ENCODE measurements at regions not wholly inside any gene's neighbourhood (a gene's known extent, or its start where the extent isn't known, plus 50 kb on each side); places are given as distances from the start of the nearest gene placed in this dataset.

DNA sequence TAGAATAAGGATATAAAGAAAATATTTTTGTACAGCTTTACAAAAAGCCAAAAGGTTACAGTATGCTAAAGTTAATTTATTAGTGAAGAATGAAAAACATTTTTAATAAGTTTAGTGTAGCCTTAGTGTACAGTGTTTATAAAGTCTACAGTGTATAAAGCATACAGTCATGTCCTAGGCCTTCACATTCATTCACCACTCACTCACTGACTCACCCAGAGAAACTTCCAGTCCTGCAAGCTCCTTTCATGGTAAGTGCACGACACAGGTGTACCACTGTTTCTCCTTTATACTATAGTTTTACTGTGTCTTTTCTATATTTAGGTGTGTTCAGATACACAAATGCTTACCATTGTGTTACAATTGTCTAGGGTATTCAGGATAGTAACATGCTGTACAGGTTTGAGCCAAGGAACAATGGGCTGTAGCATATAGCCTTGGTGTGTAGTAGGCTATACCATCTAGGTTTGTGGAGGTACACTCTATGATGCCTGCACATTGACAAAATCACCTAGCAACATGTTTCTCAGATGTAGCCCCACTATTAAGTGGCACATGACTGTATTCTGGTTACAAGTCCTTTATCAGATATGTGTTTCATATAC lies 197.1 kb upstream of the KBTBD8 start:
- Histone ChIP-seq H3F3A (ENCODE audit: insufficient read depth, low read length) (no peaks in the 10 kb centered on the region), H3K4me2 (ENCODE audit: low read length) (no peak overlapping the region), H3K9me2 (ENCODE audit: low read depth, low read length) (no peaks in the 10 kb centered on the region)

DNA sequence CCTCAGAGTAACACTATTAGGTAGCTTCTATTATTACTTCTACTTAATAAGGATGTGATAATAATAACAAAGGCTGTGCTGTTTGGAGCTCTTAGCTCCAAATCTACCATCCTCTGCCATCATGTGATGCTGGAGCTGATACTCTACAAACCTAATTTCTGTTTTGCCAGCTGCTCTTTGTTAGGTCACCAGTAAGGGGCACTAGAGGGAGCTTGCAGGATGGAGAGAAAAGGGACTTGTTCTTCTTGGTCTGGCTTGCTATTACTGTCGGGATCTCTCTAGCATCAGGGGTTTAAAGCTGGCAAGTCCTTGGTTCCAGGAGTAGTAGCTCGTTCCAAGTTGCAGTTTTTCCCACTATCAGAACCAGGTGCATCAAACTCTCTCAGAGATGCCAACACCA lies 194.9 kb upstream of the KBTBD8 start:
- H3K9ac ChIP-seq (ENCODE audit: low read length), result no peak overlapping the region
- H3K27ac ChIP-seq (ENCODE audit: low read depth, low read length, poor library complexity, severe bottlenecking), result no peak overlapping the region
- H2AFZ ChIP-seq (ENCODE audit: low read length), result no peak overlapping the region
- H3K4me3 ChIP-seq (ENCODE audit: low read depth, low read length, poor library complexity, severe bottlenecking), result no peak overlapping the region
- H3K4me1 ChIP-seq (ENCODE audit: insufficient read depth, low read length, severe bottlenecking), result no peaks in the 10 kb centered on the region
- H3K36me3 ChIP-seq (ENCODE audit: insufficient read depth, low read length), result no peaks in the 10 kb centered on the region
- H3K9me3 ChIP-seq (ENCODE audit: low read length), result no peaks in the 10 kb centered on the region
- H3K9me2 ChIP-seq (ENCODE audit: low read depth, low read length), result no peaks in the 10 kb centered on the region
- H3K79me2 ChIP-seq (ENCODE audit: insufficient read depth, low read length), result no peaks in the 10 kb centered on the region
- no peak overlapping the region for H3K4me2 ChIP-seq (ENCODE audit: low read length)
- H3F3A ChIP-seq (ENCODE audit: insufficient read depth, low read length), result no peaks in the 10 kb centered on the region
- H3K27me3 ChIP-seq (ENCODE audit: insufficient read depth, low read length), result no peaks in the 10 kb centered on the region
- no peaks in the 10 kb centered on the region for H4K20me1 ChIP-seq (ENCODE audit: insufficient read depth, low read length)
- no peak for TF ChIP-seq EZH2 (IDR thresholded peaks at IDR 0.05; ENCODE audit: borderline replicate concordance, low read length)
- TF ChIP-seq, protein P1, sequence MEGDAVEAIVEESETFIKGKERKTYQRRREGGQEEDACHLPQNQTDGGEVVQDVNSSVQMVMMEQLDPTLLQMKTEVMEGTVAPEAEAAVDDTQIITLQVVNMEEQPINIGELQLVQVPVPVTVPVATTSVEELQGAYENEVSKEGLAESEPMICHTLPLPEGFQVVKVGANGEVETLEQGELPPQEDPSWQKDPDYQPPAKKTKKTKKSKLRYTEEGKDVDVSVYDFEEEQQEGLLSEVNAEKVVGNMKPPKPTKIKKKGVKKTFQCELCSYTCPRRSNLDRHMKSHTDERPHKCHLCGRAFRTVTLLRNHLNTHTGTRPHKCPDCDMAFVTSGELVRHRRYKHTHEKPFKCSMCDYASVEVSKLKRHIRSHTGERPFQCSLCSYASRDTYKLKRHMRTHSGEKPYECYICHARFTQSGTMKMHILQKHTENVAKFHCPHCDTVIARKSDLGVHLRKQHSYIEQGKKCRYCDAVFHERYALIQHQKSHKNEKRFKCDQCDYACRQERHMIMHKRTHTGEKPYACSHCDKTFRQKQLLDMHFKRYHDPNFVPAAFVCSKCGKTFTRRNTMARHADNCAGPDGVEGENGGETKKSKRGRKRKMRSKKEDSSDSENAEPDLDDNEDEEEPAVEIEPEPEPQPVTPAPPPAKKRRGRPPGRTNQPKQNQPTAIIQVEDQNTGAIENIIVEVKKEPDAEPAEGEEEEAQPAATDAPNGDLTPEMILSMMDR (IDR thresholded peaks at IDR 0.05; ENCODE audit: low read length), result no peak

More for the DNA sequence above, 197.1 kb upstream of the KBTBD8 start:
- no peaks in the 10 kb centered on the region for H3K36me3 ChIP-seq (ENCODE audit: insufficient read depth, low read length)
- no peaks in the 10 kb centered on the region for H4K20me1 ChIP-seq (ENCODE audit: insufficient read depth, low read length)
- no peak overlapping the region for H3K9ac ChIP-seq (ENCODE audit: low read length)
- H3K9me3 ChIP-seq (ENCODE audit: low read length), result no peaks in the 10 kb centered on the region
- no peaks in the 10 kb centered on the region for H3K27me3 ChIP-seq (ENCODE audit: insufficient read depth, low read length)
- no peak overlapping the region for H3K4me3 ChIP-seq (ENCODE audit: low read depth, low read length, poor library complexity, severe bottlenecking)
- H3K4me1 ChIP-seq (ENCODE audit: insufficient read depth, low read length, severe bottlenecking), result no peaks in the 10 kb centered on the region
- H3K79me2 ChIP-seq (ENCODE audit: insufficient read depth, low read length), result no peaks in the 10 kb centered on the region
- TF ChIP-seq EZH2 (IDR thresholded peaks at IDR 0.05; ENCODE audit: borderline replicate concordance, low read length), result no peak
- TF ChIP-seq, protein P1 (IDR thresholded peaks at IDR 0.05; ENCODE audit: low read length), result no peak
- no peak overlapping the region for H2AFZ ChIP-seq (ENCODE audit: low read length)
- H3K27ac ChIP-seq (ENCODE audit: low read depth, low read length, poor library complexity, severe bottlenecking), result no peak overlapping the region

DNA sequence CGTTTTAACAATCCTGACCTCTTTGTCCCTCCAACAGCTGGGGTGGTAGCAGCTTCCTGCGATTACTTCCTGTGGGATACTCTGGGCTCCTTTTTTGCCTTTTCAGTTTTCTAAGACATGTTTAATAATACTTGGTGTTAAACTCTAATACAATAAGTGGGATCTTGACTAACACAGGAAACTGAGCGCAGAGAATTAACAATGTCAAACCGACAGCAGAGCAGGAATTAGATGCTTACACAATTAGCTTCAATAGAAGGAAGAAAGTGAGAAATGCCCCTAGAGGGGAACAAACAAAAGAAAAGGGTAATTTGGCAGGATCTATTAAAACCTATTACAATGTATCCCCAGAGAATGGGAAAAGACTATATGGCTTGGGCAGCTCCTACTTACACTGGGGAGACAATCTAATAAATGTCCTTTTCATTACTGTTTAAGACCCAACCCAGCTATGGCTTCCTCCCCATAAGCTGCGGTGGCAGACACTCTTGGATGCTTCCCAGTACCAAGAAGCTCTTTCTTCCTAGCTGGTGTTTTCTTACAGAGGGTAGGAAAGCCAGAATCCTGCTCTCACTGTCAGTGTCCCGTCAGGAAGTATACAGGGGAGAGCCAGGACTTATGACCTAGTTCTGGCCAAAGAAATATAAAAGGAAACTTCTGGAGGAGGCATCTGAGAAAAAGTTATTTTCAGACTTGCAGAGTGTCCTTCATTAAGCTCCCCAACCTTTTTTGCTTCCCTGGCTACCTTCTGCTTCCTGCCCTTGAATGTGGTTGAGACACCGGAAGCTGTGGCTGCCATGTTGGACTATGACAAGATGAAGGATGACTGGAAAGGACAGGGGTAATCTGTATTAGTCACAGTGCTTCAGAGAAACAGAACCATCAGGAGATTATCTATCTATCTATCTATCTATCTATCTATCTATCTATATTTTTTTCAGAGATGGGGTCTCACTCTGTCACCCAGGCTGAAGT lies 194.1 kb upstream of the KBTBD8 start:
- Histone ChIP-seq H3F3A (ENCODE audit: insufficient read depth, low read length) (no peaks in the 10 kb centered on the region), H3K27me3 (ENCODE audit: insufficient read depth, low read length) (no peaks in the 10 kb centered on the region), H3K9me2 (ENCODE audit: low read depth, low read length) (no peaks in the 10 kb centered on the region), H4K20me1 (ENCODE audit: insufficient read depth, low read length) (no peaks in the 10 kb centered on the region), H2AFZ (ENCODE audit: low read length) (no peak overlapping the region), H3K9ac (ENCODE audit: low read length) (no peak overlapping the region), H3K9me3 (ENCODE audit: low read length) (no peaks in the 10 kb centered on the region), H3K4me1 (ENCODE audit: insufficient read depth, low read length, severe bottlenecking) (no peaks in the 10 kb centered on the region), H3K4me2 (ENCODE audit: low read length) (no peak overlapping the region), H3K36me3 (ENCODE audit: insufficient read depth, low read length) (no peaks in the 10 kb centered on the region), H3K79me2 (ENCODE audit: insufficient read depth, low read length) (no peaks in the 10 kb centered on the region), H3K4me3 (ENCODE audit: low read depth, low read length, poor library complexity, severe bottlenecking) (no peak overlapping the region), H3K27ac (ENCODE audit: low read depth, low read length, poor library complexity, severe bottlenecking) (no peak overlapping the region)
- TF ChIP-seq, protein P1 (IDR thresholded peaks at IDR 0.05; ENCODE audit: low read length), result no peak
- TF ChIP-seq EZH2 (IDR thresholded peaks at IDR 0.05; ENCODE audit: borderline replicate concordance, low read length), result no peak
